ENCODE measurements at regions not wholly inside any gene's neighbourhood (a gene's known extent, or its start where the extent isn't known, plus 50 kb on each side); places are given as distances from the start of the nearest gene placed in this dataset.
"Not testable (repeated sequence)": the region's sequence is repeated elsewhere in the genome, so short reads cannot be mapped to it uniquely, and the experiment has no call there.

- no peak for DNase-seq
Measured at GRCh38 chr1:64318428-64318827, 115.0 kb downstream of the UBE2U start.

GRCh38 chr1:64320007-64320406 lies 116.6 kb downstream of the UBE2U start:
- DNase-seq = no peak

GRCh38 chr1:64320470-64320869 lies 117.0 kb downstream of the UBE2U start:
- DNase-seq = peak; percentile 46

- no peak for DNase-seq
Measured at GRCh38 chr1:64320922-64321614, 117.6 kb downstream of the UBE2U start.

- no peak for DNase-seq
Measured at GRCh38 chr1:64323054-64323453, 119.6 kb downstream of the UBE2U start.

- no peak for DNase-seq
Measured at GRCh38 chr1:64323882-64324281, 120.5 kb downstream of the UBE2U start.

GRCh38 chr1:64325856-64326255 lies 122.4 kb downstream of the UBE2U start:
- DNase-seq = no peak

- no peak for DNase-seq
Measured at GRCh38 chr1:64327119-64327518, 123.7 kb downstream of the UBE2U start.

GRCh38 chr1:64328193-64328592 lies 124.8 kb downstream of the UBE2U start:
- no peak for DNase-seq

GRCh38 chr1:64330839-64331238 lies 127.4 kb downstream of the UBE2U start:
- no peak for DNase-seq

GRCh38 chr1:64335636-64336035 lies 132.2 kb downstream of the UBE2U start:
- no peak for DNase-seq

GRCh38 chr1:64337475-64337874 lies 132.5 kb upstream of the CACHD1 start:
- DNase-seq = no peak

GRCh38 chr1:64337926-64338325 lies 132.0 kb upstream of the CACHD1 start:
- no peak for DNase-seq

GRCh38 chr1:64340361-64340760 lies 129.6 kb upstream of the CACHD1 start:
- no peak for DNase-seq

- no peak for DNase-seq
Measured at GRCh38 chr1:64343105-64343822, 126.7 kb upstream of the CACHD1 start.

- no peak for DNase-seq
Measured at GRCh38 chr1:64343823-64344190, 126.1 kb upstream of the CACHD1 start.

GRCh38 chr1:64348270-64348960 lies 121.5 kb upstream of the CACHD1 start:
- DNase-seq = no peak

- DNase-seq = no peak
Measured at GRCh38 chr1:64348961-64349648, 120.8 kb upstream of the CACHD1 start.

- DNase-seq = not testable (repeated sequence)
Measured at GRCh38 chr1:64355534-64355933, 114.4 kb upstream of the CACHD1 start.

GRCh38 chr1:64356636-64357256 lies 113.2 kb upstream of the CACHD1 start:
- DNase-seq = no peak

- no peak for DNase-seq
Measured at GRCh38 chr1:64357422-64357821, 112.5 kb upstream of the CACHD1 start.

- DNase-seq = no peak
Measured at GRCh38 chr1:64358692-64359091, 111.2 kb upstream of the CACHD1 start.

- no peak for DNase-seq
Measured at GRCh38 chr1:64361974-64362373, 108.0 kb upstream of the CACHD1 start.
